WERI-Rb-1 (cell line): ENCODE measurements at regions not wholly inside any gene's neighbourhood (a gene's known extent, or its start where the extent isn't known, plus 50 kb on each side); places are given as distances from the start of the nearest gene placed in this dataset.
"Not testable (repeated sequence)": the region's sequence is repeated elsewhere in the genome, so short reads cannot be mapped to it uniquely, and the experiment has no call there.

ENCODE experiments used
- DNase-seq: peaks from one replicate; pipeline ENCODE4 v3.0.0-alpha.2; 2020
- H3K27ac ChIP-seq: fragments of 250-450 bp; sonication (Bioruptor Pico); 2 replicates; pipeline ENCODE4 v1.5.1; 2020; ENCODE audit warnings: mild to moderate bottlenecking, moderate library complexity
- H3K27me3 ChIP-seq: fragments of 250-450 bp; sonication (Bioruptor Pico); 2 replicates; pipeline ENCODE4 v1.5.1; 2021; ENCODE audit warnings: mild to moderate bottlenecking, low read depth, moderate library complexity; ENCODE audit not compliant: insufficient read depth, severe bottlenecking
- H3K36me3 ChIP-seq: fragments of 250-450 bp; sonication (Bioruptor Pico); 2 replicates; pipeline ENCODE4 v1.5.1; 2020; ENCODE audit warnings: mild to moderate bottlenecking, moderate library complexity
- H3K4me3 ChIP-seq: 2 replicates; pipeline ENCODE4 v1.5.1; 2011; ENCODE audit warnings: low read depth, mild to moderate bottlenecking, control low read depth, low read length
- H3K9me3 ChIP-seq: fragments of 250-450 bp; sonication (Bioruptor Pico); 2 replicates; pipeline ENCODE4 v1.5.1; 2021; ENCODE audit warnings: mild to moderate bottlenecking, moderate library complexity; ENCODE audit not compliant: severe bottlenecking
- TF ChIP-seq, protein P1 (sequence below): IDR thresholded peaks from 2 replicates; pipeline ENCODE4 v1.5.1; 2011; ENCODE audit warnings: low read depth, mild to moderate bottlenecking, control low read depth, inconsistent platforms, low read length

DNA sequence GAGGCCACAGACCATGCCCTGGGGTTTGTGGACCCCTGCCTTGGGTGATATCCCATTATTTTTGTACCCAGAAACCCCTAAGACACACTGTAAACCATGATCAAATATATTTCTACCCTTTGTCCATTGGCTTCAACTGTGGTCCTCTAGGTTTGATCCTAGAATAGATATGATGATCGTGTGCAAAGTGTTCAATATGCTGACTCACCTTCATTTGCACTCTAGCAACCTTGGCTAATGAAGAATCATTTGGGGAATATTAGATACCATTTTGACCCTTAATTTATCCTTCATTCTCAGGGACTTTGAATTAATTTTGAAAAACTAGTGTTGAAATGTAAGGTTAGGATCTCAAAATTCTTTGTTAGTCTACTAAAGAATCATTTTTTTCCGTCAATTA is 73.1 kb upstream of the RAP1B start:
- Histone ChIP-seq H3K27ac (no peak overlapping the region), H3K36me3 (no peaks in the 10 kb centered on the region), H3K4me3 (no peak overlapping the region), H3K9me3 (no peaks in the 10 kb centered on the region), H3K27me3 (no peaks in the 10 kb centered on the region)
- DNase-seq: no peak
- TF ChIP-seq, protein P1, sequence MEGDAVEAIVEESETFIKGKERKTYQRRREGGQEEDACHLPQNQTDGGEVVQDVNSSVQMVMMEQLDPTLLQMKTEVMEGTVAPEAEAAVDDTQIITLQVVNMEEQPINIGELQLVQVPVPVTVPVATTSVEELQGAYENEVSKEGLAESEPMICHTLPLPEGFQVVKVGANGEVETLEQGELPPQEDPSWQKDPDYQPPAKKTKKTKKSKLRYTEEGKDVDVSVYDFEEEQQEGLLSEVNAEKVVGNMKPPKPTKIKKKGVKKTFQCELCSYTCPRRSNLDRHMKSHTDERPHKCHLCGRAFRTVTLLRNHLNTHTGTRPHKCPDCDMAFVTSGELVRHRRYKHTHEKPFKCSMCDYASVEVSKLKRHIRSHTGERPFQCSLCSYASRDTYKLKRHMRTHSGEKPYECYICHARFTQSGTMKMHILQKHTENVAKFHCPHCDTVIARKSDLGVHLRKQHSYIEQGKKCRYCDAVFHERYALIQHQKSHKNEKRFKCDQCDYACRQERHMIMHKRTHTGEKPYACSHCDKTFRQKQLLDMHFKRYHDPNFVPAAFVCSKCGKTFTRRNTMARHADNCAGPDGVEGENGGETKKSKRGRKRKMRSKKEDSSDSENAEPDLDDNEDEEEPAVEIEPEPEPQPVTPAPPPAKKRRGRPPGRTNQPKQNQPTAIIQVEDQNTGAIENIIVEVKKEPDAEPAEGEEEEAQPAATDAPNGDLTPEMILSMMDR: no peak

DNA sequence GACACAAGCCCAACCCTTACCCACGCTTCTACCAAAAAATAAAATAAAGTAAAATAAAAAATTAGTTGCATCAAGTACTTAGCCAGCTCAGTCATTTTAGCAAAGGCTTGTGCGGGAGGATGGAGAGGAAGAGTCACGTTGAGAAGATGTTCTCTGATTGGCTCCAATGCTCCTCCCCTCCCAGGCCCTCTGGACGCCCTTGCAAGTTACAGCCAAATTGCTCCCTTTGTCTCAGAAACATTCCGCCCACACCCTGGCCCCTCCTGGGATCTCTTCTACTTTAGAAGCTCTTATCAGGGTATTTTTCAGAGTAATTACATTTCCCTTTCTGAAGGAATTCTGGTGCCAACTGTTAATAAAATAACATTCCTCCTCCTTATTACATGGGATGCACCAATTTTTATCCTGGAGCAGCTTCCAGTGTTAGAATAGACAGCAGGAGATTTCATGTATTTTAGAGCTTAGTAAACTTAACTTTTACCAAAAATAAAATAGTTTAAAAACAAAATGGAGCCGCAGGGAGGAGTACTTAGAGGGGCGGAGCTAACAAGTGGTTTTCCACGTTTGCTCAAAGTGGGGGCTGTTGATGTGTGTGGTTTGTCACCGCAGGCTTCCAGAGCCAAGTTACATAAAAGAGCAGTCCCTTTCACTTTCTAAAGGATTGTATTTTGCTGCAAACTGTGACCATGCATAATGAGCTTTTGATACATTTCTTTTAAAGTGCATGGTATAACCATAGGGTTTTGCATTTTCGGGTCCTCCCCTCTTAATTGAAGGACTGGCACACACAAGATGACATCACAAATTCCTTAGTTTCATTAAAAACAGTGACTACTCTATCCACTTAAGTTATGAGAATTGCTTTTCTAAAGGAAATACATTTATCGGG is 71.7 kb upstream of the RAP1B start:
- no peaks in the 10 kb centered on the region for H3K27me3 ChIP-seq
- H3K4me3 ChIP-seq: no peak overlapping the region
- no peaks in the 10 kb centered on the region for H3K36me3 ChIP-seq
- DNase-seq: no peak
- no peak overlapping the region for H3K27ac ChIP-seq
- TF ChIP-seq, protein P1: no peak
- H3K9me3 ChIP-seq: no peaks in the 10 kb centered on the region

DNA sequence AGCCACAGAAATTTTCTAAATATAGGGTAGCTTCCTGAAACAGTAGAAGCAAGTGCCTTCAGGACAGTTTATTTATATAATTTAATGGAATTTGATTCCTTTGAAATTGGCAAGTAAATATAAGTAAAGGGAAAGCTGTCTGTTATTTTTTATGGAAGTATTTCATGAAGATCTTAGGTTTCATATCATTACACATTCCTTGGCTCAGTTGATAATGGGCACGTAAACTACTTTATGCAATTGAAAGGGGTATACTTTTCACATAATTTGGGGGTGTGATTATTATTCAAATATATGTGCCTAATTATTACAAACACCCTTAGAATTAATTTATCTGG is 71.1 kb upstream of the RAP1B start:
- Histone ChIP-seq H3K27ac (no peak overlapping the region), H3K27me3 (no peaks in the 10 kb centered on the region), H3K4me3 (no peak overlapping the region), H3K9me3 (no peaks in the 10 kb centered on the region), H3K36me3 (no peaks in the 10 kb centered on the region)
- no peak for DNase-seq
- TF ChIP-seq, protein P1: no peak

DNA sequence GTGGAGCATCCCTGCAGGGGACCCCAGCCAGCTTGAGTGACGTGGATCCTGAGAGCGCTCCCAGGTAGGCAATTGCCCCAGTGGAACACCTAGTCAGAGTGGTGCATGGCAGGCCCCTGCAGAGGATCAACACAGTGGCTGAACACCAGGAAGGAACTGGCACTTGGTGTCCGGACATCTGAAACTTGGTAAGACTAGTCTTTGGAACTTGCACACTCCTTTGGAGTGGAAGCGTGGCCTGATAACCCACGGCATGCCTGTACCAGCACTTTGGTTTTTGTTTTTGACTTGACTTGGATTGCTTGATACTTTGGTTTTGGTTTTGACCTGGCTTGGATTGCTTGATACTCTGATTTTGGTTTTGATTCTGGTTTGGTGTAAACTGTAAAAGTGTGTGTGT is 69.9 kb upstream of the RAP1B start:
- H3K36me3 ChIP-seq, H3K9me3 ChIP-seq, H3K27me3 ChIP-seq, DNase-seq, H3K27ac ChIP-seq, H3K4me3 ChIP-seq: not testable (repeated sequence)

DNA sequence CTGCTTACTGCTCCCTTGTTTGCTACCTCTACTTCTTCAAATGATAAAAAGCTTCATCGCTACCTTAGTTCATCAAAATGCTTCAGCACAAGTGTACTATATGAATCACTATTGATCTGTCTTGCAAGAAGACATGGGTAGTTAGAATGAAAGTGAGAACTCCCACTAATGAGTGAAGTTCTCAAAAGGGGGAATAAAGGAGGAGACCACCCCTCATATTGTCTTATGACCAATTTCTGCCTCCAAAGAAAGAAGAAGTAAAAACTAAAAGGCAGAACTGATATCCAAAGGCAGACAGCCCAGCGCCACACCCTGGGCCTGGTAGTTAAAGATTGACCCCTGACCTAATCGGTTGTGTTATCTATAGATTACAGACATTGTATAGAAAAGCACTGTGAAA is 63.4 kb upstream of the RAP1B start:
- H3K27ac ChIP-seq, H3K4me3 ChIP-seq, H3K9me3 ChIP-seq, H3K27me3 ChIP-seq, H3K36me3 ChIP-seq, DNase-seq: not testable (repeated sequence)

DNA sequence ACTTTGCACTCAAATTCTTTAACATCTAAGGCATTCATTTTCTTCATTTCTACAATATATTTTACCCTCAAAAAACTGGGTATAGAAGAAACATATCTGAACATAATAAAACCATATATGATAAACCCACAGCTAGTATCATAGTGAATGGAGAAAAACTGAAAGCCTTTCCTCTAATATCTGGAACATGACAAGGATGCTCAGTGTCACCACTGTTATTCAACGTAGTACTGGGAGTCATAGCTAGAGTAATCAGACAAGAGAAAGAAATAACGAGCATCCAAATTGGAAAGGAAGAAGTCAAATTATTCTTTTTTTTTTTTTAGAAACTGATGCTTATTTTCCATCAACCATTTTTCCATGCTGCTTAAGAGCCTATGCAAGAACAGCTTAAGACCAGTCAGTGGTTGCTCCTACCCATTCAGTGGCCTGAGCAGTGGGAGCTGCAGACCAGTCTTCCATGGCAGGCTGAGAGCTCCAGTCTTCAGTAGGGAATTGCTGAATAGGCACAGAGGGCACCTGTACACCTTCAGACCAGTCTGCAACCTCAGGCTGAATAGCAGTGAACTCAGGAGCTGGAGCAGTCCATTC is 58.0 kb upstream of the RAP1B start:
- H3K4me3 ChIP-seq, H3K27ac ChIP-seq, DNase-seq, H3K36me3 ChIP-seq, H3K27me3 ChIP-seq, H3K9me3 ChIP-seq: not testable (repeated sequence)

DNA sequence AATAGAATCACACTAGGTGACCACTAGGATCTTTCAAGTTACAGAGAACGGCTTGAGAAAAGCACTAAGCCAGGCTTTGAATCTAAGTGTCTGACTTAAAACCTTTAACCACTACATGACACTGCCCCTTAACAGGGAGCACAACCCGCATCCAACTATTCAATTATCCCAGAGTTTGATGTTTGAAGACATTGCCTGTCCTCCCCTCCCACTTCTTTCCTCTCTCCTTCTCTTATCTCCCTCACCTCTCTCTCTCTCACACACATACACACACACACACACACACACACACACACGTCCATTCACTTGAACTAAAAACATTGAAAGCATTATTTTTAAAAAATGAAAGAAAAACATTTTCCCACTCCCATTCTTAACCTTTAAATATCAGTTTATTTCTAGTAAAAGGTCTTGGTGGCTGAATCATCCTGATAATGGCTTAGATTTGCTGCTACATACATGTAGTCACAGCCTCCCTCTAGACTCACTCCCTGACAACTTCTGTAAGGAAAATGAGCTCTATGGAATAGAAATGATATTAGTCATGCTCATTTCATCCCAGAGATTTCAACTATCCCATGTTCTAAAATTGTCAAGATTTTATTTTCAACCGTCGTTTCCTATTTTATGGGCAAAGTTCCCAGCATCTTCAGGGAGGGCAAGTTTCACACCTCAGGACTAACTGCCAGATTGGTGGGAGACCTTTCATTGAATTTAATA is 53.5 kb upstream of the RAP1B start:
- Histone ChIP-seq H3K4me3 (no peak overlapping the region), H3K9me3 (no peaks in the 10 kb centered on the region), H3K27me3 (no peaks in the 10 kb centered on the region), H3K27ac (no peak overlapping the region), H3K36me3 (no peaks in the 10 kb centered on the region)
- no peak for DNase-seq
- TF ChIP-seq, protein P1: no peak
